UCSD-AML1 (cell line): ENCODE measurements at regions not wholly inside any gene's neighbourhood (a gene's known extent, or its start where the extent isn't known, plus 50 kb on each side); places are given as distances from the start of the nearest gene placed in this dataset.
"Not testable (repeated sequence)": the region's sequence is repeated elsewhere in the genome, so short reads cannot be mapped to it uniquely, and the experiment has no call there.

Experiments used
- DNase-seq: peaks from one replicate; lab custom pipeline; 2025; ENCODE audit not compliant: unreplicated experiment; lab: John Stamatoyannopoulos, UW

DNA sequence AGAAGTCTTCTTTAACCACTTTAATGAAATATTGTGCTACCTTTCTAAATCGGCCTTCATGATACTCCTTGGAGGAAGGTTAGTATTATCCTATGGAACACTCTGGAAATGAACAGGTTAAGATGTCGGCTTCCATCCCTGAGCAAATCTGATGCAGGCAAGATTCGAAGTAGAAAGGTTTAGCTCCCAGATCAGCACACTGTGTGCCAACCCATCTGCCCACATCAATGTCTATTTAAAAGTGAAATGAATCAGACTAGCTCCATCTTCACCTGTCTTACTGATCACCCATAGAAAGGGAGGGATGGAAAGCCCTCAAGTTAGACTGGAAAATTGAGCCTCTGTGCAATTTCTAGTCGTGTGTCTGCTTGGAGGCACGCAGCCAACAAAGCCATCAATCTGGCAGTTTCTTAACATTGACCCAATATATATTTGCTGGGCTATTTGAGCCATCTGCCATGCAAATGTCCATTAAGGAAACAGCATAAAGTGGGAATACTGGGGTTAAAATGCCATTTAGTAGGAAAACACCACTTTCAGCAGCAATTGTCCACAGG is 506.1 kb downstream of the RMST start:
- DNase-seq, result no peak

GRCh38 chr12:97977870-97978405 is 515.3 kb downstream of the RMST start:
- DNase-seq, result no peak

DNA sequence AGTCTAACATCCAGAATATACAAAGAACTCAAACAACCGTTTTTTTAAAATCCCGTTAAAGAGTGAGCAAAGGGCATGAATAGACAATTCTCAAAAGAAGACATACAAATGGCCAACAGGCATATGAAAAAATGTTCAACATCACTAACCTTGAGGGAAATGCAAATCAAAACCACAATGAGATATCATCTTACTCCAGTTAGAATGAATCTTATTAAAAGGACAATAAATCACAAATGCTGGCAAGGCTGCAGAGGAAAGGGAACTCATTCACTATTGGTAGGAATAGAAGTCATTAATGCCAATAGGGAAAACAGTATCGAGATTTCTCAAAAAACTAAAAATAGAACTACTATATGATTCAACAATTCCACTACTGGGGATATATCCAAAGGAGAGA is 520.1 kb downstream of the RMST start:
- DNase-seq, result no peak

DNA sequence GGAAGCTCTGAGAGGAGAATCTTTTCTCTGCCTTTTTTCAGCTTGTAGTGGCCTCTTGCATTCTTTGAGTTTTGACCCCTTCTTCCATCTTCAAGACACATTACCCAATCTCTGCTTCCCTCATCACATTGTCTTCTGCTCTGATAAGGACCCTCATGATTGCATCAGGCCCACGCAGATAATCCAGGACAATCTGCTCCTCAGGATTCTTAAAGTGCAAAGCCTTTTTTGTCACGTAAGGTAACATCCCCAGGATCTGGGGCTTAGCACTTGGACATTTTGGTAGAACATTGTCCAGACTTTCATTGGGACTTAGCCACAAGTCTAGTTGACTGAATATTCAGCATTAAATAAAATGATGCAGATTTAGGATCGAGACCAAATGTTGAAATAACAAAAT is 521.2 kb downstream of the RMST start:
- no peak for DNase-seq

- no peak for DNase-seq
These were observed 521.8 kb downstream of the RMST start for GRCh38 chr12:97984436-97984835.

DNA sequence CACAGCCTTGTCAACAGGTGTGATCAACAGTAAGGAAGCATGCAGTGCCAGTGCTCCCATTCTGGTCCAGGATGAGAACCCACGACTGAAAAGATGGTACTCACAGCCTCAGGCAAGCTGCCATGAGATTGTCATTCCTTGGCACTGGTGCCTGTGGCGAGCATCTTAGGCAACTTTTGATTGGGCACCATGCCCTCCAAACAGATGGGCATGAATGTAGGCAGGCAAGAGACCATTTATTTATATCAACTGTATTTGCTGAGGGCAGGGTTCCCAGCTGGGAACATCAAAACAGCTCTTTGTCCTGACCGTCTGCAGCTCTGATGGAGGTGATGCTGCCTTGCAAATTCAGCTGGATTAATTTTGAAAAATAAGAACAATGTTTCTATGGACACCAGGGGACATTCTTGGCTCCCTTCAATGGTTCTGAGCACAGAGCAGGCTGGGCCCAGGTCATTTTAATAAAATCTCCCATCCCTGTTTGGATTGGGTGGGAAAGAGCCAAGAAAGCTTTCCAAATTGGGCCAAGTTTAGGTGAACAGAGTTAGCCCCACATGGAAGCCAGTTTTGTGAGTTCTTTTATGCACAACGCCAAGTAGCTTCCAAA is 522.5 kb downstream of the RMST start:
- DNase-seq, result no peak

DNA sequence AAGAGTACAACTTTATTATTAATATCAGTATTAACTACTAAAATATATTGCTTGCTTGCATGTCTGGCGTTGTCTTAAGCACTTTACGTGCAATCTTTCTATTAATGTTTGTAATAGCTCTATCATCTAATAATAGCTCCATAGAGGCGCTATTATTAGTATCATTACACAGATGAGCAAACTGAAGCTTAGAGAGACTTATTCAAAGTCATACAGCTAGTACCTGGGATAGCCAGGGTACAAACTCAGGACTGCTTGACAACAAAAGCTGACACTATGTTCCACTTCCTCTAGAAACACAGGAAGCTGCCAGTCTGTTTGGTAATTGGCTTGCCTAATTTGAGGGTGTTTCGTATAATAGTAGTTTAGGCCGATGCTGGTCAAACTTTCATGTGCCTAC is 523.2 kb downstream of the RMST start:
- DNase-seq, result no peak

DNA sequence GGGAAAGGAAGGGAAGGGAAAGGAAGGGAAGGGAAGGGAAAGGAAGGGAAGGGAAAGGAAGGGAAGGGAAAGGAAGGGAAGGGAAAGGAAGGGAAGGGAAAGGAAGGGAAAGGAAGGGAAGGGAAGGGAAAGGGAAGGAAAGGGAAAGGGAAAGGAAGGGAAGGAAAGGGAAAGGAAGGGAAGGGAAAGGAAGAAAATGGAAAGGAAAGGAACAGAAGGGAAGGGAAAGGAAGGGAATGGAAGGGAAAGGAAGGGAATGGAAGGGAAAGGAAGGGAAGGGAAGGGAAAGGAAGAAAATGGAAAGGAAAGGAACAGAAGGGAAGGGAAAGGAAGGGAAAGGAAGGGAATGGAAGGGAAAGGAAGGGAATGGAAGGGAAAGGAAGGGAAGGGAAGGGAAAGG is 526.0 kb downstream of the RMST start:
- not testable (repeated sequence) for DNase-seq

DNA sequence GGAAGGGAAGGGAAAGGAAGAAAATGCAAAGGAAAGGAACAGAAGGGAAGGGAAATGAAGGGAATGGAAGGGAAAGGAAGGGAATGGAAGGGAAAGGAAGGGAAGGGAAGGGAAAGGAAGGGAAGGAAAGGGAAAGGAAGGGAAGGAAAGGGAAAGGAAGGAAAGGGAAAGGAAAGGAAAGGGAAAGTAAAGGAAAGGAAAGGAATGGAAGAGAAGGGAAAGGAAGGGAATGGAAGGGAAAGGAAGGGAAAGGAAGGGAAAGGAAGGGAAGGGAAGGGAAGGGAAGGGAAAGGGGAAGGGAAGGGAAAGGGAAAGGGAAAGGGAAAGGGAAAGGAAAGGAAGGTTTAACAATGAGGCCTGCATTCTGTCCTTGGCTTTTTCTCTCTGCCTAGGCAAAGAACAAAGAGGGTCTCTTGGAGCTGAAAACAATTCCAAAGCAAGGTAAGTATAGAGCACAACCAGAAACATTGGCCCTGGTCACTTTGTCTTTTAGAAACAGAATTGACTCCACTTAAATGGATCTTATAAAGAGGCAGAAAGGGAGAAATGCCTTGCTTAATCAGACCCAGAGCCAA is 525.9 kb upstream of the TMPO start:
- DNase-seq, result no peak

- DNase-seq, result no peak
These were observed 520.5 kb upstream of the TMPO start for GRCh38 chr12:97994746-97995484.

DNA sequence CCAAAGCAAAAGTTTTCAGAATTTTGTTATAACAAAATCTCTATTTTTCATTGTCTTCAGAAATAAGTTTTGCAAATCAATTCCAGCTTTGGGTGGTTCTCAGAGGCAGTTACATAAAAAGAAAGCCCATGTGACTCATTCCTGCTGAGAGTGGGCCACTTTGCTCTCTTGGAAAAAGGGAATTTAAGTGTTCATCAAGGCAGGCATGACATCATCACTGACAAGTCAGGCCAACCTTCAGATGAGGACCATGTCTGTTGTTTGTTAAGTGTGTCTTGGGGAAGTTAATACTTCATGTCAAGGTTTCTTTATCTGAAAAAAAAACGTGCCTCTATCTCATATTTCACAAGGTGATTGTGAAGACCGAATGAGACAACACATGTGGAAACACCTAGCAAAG is 519.8 kb upstream of the TMPO start:
- no peak for DNase-seq

DNA sequence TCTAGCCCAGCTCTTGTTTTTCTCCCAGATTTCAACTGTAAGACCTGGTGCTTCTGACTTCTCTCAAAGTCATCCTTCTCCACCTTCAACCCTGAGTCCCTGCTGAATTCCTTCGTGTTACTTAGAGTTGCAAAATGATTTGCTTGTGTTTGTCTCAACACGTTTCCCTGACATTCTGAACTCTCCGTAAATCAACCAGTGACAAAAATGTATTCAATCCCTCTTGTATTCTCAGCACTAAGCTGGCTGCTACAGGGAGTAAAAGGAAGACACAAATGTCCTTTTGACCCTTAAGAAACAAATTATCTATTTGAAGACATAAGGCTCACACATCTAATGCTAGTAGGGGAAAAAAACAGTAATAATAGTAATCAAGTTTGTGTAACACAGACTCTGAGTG is 514.0 kb upstream of the TMPO start:
- DNase-seq, result no peak

- DNase-seq, result no peak
These were observed 512.4 kb upstream of the TMPO start for GRCh38 chr12:98002887-98003493.

GRCh38 chr12:98007963-98008362 is 507.4 kb upstream of the TMPO start:
- DNase-seq, result no peak

- DNase-seq, result no peak
These were observed 501.8 kb upstream of the TMPO start for GRCh38 chr12:98013560-98013959.

DNA sequence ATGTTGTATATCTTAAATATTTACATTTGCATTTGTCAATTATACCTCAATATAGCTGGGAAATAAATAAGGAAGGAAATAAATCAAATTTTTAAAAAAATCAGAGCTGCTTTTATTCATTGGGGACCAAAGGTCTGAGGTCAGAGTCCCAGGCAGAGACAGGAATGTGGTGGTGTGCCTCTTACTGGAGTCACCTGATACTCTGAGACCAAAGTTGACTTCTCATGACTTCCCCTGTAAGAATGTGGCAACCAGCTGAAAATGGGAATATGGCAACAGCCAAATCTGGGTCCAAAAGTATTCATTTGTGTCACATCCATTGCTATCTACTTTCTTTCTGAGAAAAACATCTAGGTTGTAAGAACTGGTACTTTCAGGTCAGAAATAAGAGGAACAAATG is 496.6 kb upstream of the TMPO start:
- no peak for DNase-seq

DNA sequence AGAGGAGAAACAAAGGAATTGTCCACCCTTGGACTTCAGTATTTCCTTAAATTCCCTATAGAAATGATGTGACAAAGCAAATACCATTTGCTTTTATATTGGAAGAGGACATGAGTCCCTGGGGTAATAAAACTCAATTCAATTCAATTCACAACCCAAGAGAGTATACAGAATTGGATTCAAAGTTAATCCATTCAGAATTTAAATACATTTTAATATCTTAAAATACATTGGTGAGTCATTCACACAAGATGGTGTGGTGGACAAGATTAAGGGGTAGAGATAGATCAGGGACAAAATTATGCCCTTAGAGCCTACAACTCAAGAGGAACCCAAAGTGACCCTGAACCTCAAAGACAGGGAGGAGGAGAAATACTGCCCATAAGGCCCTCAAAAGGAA is 495.0 kb upstream of the TMPO start:
- DNase-seq, result no peak

DNA sequence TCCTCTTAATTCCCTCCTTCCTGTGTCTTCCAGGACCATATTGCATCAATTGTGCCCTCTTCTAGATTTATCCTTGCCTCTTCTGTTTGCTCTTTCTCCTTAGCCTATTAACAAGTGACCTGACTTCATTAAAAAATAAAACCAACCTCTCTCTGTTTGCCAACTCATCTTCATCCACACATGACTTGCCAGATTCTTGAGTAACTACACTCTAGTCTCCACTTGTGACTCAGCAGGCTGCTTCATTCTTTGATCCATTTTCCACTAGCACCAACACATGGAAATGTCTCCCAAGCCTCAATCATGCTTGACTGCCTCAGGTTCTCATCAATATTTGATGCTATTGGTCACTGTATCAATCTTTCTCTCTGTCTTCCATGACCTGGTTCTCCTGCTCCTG is 492.4 kb upstream of the TMPO start:
- no peak for DNase-seq

DNA sequence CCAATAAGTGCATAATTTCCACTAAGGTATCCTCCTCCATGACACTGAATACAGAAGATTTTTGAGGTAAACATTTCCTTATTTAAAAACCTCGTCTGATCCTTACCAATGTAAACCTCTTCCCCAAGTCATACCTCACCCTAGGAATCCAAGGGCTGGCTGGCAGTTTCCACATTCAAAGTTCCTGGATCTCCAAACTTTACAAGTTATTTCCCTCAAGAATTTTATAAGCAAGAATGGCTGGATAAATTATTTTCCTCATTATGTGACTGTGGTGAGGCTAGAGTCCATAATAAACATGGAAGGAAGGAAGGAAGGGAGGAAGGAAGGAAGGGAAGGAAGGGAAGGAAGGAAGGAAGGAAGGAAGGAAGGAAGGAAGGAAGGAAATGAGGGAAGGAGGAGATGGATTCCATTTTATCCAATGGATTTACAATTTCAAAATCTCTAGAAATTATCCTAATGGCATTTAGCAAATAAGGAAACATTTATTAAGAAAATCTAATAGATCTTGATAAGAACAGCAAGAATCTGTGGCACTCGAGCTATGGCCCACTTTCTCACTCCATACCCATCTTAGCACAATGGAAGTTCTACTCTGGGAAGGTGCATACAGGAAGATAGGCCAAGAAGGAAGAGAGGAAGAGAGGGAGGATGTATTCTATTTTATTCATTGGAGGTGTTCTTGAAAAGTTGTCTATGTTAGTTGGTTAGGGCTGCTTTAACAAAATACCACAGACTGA is 477.8 kb upstream of the TMPO start:
- no peak for DNase-seq

DNA sequence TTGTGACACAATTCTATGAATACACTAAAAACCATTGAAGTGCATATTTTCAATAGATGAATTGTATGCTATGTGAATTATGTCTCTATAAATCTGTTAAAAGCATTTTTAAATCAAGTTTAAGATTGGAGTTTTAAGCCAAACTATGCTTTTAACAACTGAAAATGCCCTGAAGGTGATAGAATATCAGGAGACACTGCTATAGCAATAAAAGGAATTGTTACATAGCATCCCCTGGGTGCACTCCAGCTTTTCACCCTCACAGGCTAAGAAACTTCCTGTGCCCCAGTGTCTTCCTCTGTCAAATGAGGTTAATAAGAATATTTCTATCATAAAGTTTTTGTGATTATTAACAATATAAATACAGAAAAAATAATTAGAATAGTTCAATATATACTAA is 472.7 kb upstream of the TMPO start:
- DNase-seq, result no peak

- DNase-seq, result no peak
These were observed 470.0 kb upstream of the TMPO start for GRCh38 chr12:98045395-98045794.
